ENCODE measurements at regions not wholly inside any gene's neighbourhood (a gene's known extent, or its start where the extent isn't known, plus 50 kb on each side); places are given as distances from the start of the nearest gene placed in this dataset.

GRCh38 chrY:13756615-13757014 is 52.9 kb downstream of the TMSB4Y start:
- DNase-seq = no peak
- no peaks in the 10 kb centered on the region for H4K20me1 ChIP-seq (ENCODE audit: insufficient read depth, low read length)
- peaks cover 7% of the 10 kb centered on the region for H3K36me3 ChIP-seq (ENCODE audit: insufficient read depth, low read length)
- no peak overlapping the region for H3K4me2 ChIP-seq (ENCODE audit: insufficient read depth, low read length)
- no peaks in the 10 kb centered on the region for H3K79me2 ChIP-seq (ENCODE audit: insufficient read depth, low read length)
- no peak overlapping the region for H2AFZ ChIP-seq (ENCODE audit: low read depth, low read length)
- TF ChIP-seq CTCF (IDR thresholded peaks at IDR 0.05; ENCODE audit: borderline replicate concordance, extremely low read depth, low read length, poor library complexity, severe bottlenecking) (no peak), EZH2 (IDR thresholded peaks at IDR 0.05; ENCODE audit: borderline replicate concordance, low read depth, low read length, severe bottlenecking) (no peak)
- no peak overlapping the region for H3K9ac ChIP-seq (ENCODE audit: low read depth, low read length)
- H3K4me3 ChIP-seq (ENCODE audit: low read depth in 1 of 2, low read length in 2 of 2) = no peak overlapping the region
- H3K27ac ChIP-seq (ENCODE audit: low read length) = no peak overlapping the region
- H3K9me3 ChIP-seq (ENCODE audit: insufficient read depth, low read length, severe bottlenecking) = no peaks in the 10 kb centered on the region
- H3K4me1 ChIP-seq (ENCODE audit: insufficient read depth, low read length) = no peaks in the 10 kb centered on the region
- no peak for ATAC-seq (ENCODE audit: insufficient read depth, low read depth)
- no peaks in the 10 kb centered on the region for H3K27me3 ChIP-seq (ENCODE audit: insufficient read depth, low read length, poor library complexity)

- no peaks in the 10 kb centered on the region; the same call in 1 of the 2 replicates for H3K36me3 ChIP-seq (ENCODE audit: insufficient read depth, low read length)
- H4K20me1 ChIP-seq (ENCODE audit: insufficient read depth, low read length) = no peaks in the 10 kb centered on the region
- H3K9me3 ChIP-seq (ENCODE audit: insufficient read depth, low read length, severe bottlenecking) = no peaks in the 10 kb centered on the region
- no peak for ATAC-seq (ENCODE audit: insufficient read depth, low read depth)
- no peak overlapping the region for H2AFZ ChIP-seq (ENCODE audit: low read depth, low read length)
- no peaks in the 10 kb centered on the region for H3K4me1 ChIP-seq (ENCODE audit: insufficient read depth, low read length)
- no peak overlapping the region for H3K4me2 ChIP-seq (ENCODE audit: insufficient read depth, low read length)
- H3K27ac ChIP-seq (ENCODE audit: low read length) = no peak overlapping the region
- no peak overlapping the region for H3K9ac ChIP-seq (ENCODE audit: low read depth, low read length)
- H3K27me3 ChIP-seq (ENCODE audit: insufficient read depth, low read length, poor library complexity) = no peaks in the 10 kb centered on the region
- DNase-seq = no peak
- no peaks in the 10 kb centered on the region for H3K79me2 ChIP-seq (ENCODE audit: insufficient read depth, low read length)
- no peak for TF ChIP-seq CTCF (IDR thresholded peaks at IDR 0.05; ENCODE audit: borderline replicate concordance, extremely low read depth, low read length, poor library complexity, severe bottlenecking)
- no peak for TF ChIP-seq EZH2 (IDR thresholded peaks at IDR 0.05; ENCODE audit: borderline replicate concordance, low read depth, low read length, severe bottlenecking)
- H3K4me3 ChIP-seq (ENCODE audit: low read depth in 1 of 2, low read length in 2 of 2) = no peak overlapping the region
Measured at GRCh38 chrY:13766040-13766439, 62.3 kb downstream of the TMSB4Y start.

GRCh38 chrY:13790108-13790793 is 86.6 kb downstream of the TMSB4Y start:
- Histone ChIP-seq H3K4me1 (ENCODE audit: insufficient read depth, low read length) (peaks cover 36% of the 10 kb centered on the region), H3K27me3 (ENCODE audit: insufficient read depth, low read length, poor library complexity) (no peaks in the 10 kb centered on the region), H2AFZ (ENCODE audit: low read depth, low read length) (no peak overlapping the region), H3K9me3 (ENCODE audit: insufficient read depth, low read length, severe bottlenecking) (no peaks in the 10 kb centered on the region), H3K36me3 (ENCODE audit: insufficient read depth, low read length) (no peaks in the 10 kb centered on the region), H3K27ac (ENCODE audit: low read length) (peak overlapping the region; percentile 67), H3K9ac (ENCODE audit: low read depth, low read length) (no peak overlapping the region), H3K4me2 (ENCODE audit: insufficient read depth, low read length) (peak overlapping the region; percentile 41), H3K4me3 (ENCODE audit: low read depth in 1 of 2, low read length in 2 of 2) (no peak overlapping the region), H4K20me1 (ENCODE audit: insufficient read depth, low read length) (no peaks in the 10 kb centered on the region), H3K79me2 (ENCODE audit: insufficient read depth, low read length) (no peaks in the 10 kb centered on the region)
- ATAC-seq (ENCODE audit: insufficient read depth, low read depth) (peak; percentile 65), DNase-seq (no peak)
- no peak for TF ChIP-seq CTCF (IDR thresholded peaks at IDR 0.05; ENCODE audit: borderline replicate concordance, extremely low read depth, low read length, poor library complexity, severe bottlenecking)
- TF ChIP-seq EZH2 (IDR thresholded peaks at IDR 0.05; ENCODE audit: borderline replicate concordance, low read depth, low read length, severe bottlenecking) = no peak

All from DND-41 (cell line).